MG63 (cell line): ENCODE measurements at regions not wholly inside any gene's neighbourhood (a gene's known extent, or its start where the extent isn't known, plus 50 kb on each side); places are given as distances from the start of the nearest gene placed in this dataset.

Experiments used
- DNase-seq: peaks from one replicate; pipeline ENCODE4 v3.0.0-alpha.2; 2020
- H3K27me3 ChIP-seq: fragments of 250-450 bp; sonication (Bioruptor Pico); 2 replicates; pipeline ENCODE4 v1.5.1; 2020; ENCODE audit warnings: mild to moderate bottlenecking, moderate library complexity
- H3K36me3 ChIP-seq: fragments of 250-450 bp; sonication (Bioruptor Pico); 2 replicates; pipeline ENCODE4 v1.5.1; 2020; ENCODE audit warnings: mild to moderate bottlenecking, moderate library complexity
- H3K4me3 ChIP-seq: fragments of 250-450 bp; sonication (Bioruptor Pico); 2 replicates; pipeline ENCODE4 v1.5.1; 2020; ENCODE audit warnings: mild to moderate bottlenecking, moderate library complexity
- H3K9me3 ChIP-seq: fragments of 250-450 bp; sonication (Bioruptor Pico); 2 replicates; pipeline ENCODE4 v1.5.1; 2020; ENCODE audit warnings: mild to moderate bottlenecking, moderate library complexity

DNA sequence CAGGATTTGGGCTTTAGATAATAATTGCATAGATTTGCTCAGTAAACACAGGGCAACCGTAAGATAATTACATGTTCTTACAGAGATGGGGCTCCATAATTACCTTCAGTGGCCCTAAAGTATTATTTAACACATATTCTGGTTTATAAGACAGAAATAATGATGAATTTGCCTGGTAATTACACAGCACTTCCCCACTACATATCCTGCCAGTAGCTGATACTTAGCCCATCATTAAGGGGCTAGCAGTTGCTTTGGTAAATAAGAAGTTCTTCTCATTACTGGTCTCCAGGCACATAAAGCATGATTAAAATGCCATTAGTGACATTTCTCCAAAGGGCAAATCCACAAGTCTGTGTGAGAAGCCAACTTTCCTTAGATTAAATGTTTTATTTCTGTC, 158.7 kb downstream of the NUAK1 start:
- H3K9me3 ChIP-seq = no peaks in the 10 kb centered on the region
- no peak for DNase-seq

DNA sequence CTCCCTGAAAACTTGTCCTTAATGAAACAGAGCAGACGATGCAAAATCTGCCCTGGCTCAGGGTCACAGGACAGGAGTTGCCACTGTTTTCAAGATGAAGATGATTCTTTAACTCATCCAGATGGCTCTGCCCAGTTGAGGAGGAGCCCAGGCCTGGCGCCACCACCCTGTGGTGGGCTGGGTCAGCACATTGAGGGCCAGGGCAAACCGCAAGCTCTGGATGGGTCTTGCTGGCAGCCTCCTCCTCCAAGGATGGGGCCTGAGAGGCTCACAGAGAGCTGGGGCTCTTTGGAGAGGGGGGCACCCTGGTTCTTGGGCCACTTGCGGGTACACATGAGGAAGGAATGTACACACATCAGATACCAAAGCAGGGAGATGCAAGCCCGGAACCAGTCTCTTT, 158.2 kb downstream of the NUAK1 start:
- no peaks in the 10 kb centered on the region for H3K36me3 ChIP-seq
- H3K4me3 ChIP-seq = no peak overlapping the region
- H3K9me3 ChIP-seq = no peaks in the 10 kb centered on the region
- DNase-seq = no peak
- H3K27me3 ChIP-seq = no peaks in the 10 kb centered on the region

More for the DNA sequence above, 158.7 kb downstream of the NUAK1 start:
- no peaks in the 10 kb centered on the region for H3K36me3 ChIP-seq
- no peaks in the 10 kb centered on the region for H3K27me3 ChIP-seq
- no peak overlapping the region for H3K4me3 ChIP-seq

DNA sequence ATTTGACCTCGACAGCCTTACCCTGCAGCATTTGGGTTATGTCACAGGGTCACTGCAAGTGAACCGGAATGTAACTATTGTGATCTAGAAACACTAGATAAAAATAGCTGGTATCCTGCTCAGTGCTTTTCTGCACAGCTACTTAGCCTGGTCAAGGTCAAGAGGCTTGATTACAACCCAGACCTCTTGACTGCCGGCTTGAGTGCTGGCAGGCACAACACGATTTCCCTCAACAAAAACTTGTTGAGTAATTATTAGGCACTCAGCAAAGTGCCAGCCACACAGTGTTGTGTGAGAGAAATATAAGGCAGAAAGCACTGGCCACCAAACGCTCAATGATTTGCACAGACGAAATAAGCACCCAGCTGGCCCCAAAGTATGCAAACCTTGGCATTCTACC, 156.7 kb downstream of the NUAK1 start:
- H3K9me3 ChIP-seq = no peaks in the 10 kb centered on the region
- no peak for DNase-seq
- H3K36me3 ChIP-seq = no peaks in the 10 kb centered on the region
- H3K4me3 ChIP-seq = no peak overlapping the region
- no peaks in the 10 kb centered on the region for H3K27me3 ChIP-seq

DNA sequence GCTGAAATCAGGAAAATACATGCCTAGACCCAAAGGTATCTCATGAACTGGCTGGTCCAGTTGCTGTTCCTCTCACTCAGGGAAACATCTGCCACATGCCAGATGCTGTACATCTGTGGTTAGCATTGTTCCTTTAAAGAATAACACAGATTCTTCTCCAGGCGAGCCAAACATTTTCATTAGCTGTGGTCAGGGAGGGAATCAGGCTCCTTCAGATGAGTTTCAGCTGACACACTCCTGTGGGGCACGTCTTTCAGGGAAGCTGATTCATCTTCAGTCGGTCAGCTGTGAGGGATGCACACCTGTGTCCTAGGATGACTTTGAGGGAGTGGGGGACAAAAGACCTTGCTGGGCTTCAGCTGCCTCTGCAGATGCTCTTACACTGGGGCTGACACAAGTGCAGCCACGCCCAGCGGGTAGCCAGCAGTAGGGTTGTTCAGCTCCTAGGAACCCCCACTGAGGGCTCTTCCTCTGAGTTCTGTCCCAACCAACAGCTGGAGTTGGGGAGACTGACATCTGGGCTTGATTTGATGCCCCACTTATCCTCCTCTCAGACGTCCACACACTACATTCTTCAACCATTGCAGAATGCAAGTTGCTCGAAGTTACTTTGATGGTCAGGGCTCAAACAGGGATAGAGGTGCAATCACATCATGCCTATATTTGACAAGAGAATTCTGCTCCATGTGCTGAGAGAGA, 155.0 kb downstream of the NUAK1 start:
- H3K36me3 ChIP-seq = no peaks in the 10 kb centered on the region
- DNase-seq = no peak
- H3K4me3 ChIP-seq = no peak overlapping the region
- H3K27me3 ChIP-seq = no peaks in the 10 kb centered on the region
- H3K9me3 ChIP-seq = no peaks in the 10 kb centered on the region

DNA sequence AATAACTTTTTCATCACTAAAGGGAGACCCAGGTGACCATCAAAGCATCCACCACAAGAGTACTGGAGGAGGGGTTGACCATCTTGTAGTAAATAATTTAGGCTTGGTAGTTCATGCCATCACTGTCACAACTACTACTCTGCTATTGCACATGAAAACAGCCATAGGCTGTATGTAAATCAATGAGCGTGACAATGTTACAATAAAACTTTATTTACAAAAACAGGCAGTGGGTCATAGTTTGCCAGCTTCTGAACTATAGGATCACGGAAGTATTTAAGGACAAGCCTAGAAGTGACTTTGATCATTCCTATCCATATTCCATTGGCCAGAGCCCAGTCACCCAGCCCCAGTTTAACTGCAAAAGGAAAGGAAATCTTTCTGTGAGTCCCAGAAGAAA, 153.4 kb downstream of the NUAK1 start:
- Histone ChIP-seq H3K27me3 (no peaks in the 10 kb centered on the region), H3K9me3 (no peaks in the 10 kb centered on the region), H3K4me3 (no peak overlapping the region), H3K36me3 (no peaks in the 10 kb centered on the region)
- DNase-seq = no peak

DNA sequence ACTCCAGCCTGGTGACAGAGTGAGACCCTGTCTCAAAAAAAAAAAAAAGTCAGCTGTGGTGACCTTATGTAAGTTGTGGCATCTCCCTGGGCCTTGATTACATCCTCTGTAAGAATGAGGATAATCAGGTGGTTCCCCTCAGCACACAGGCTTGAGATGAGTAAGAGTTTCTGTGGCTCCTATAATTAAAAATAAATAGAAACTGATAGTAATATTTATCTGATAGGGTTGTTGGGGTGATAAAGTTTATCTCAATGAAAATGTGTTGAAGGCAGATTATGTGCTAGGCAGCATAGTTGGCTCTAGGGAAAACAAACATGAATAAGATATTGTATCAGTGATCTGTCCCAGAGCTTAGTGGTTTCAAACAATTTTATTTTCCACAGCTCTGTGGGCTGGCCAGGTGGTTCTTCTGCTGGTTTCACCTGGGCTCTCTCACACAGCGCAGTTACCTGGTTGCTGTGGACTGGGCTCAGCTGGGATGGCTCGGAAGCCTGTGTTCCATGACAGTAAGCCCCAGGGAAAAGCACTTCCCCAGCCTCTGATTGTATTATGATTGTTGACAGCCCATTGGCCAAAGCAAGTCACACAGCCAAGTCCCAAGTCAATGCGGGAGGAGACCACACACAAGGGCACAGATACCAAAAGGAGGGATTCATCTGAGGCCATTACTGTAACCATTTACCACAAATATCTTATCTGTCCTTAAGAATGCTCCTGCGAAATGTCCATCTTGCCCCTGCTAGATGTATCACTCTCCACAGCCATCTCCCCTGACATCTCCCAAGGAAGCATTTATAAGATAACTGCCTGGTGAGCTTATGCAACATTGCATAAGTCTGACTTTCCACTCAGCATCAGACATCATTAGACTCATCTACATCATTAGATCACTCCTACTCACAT, 151.7 kb downstream of the NUAK1 start:
- H3K9me3 ChIP-seq = no peaks in the 10 kb centered on the region
- H3K27me3 ChIP-seq = no peaks in the 10 kb centered on the region
- no peaks in the 10 kb centered on the region for H3K36me3 ChIP-seq
- no peak for DNase-seq
- H3K4me3 ChIP-seq = no peak overlapping the region

DNA sequence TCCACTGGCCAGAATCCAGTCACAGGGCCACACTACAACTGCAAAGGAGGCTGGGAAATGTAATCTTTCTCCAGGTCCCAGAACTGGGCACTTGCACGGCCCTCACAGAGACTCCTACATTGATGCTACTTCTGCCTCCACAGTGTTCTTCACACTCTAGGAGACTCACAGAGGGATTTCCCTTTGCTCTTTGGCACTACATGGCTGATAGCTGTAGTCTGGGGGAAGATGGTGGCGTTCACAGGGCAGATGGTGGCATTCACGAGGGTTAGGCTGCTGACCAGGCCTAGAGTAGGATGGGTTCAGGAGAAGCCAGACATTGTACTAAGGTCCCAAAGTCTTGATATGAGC, 151.1 kb downstream of the NUAK1 start:
- no peaks in the 10 kb centered on the region for H3K9me3 ChIP-seq
- H3K27me3 ChIP-seq = no peaks in the 10 kb centered on the region
- no peaks in the 10 kb centered on the region for H3K36me3 ChIP-seq
- no peak for DNase-seq
- H3K4me3 ChIP-seq = no peak overlapping the region

DNA sequence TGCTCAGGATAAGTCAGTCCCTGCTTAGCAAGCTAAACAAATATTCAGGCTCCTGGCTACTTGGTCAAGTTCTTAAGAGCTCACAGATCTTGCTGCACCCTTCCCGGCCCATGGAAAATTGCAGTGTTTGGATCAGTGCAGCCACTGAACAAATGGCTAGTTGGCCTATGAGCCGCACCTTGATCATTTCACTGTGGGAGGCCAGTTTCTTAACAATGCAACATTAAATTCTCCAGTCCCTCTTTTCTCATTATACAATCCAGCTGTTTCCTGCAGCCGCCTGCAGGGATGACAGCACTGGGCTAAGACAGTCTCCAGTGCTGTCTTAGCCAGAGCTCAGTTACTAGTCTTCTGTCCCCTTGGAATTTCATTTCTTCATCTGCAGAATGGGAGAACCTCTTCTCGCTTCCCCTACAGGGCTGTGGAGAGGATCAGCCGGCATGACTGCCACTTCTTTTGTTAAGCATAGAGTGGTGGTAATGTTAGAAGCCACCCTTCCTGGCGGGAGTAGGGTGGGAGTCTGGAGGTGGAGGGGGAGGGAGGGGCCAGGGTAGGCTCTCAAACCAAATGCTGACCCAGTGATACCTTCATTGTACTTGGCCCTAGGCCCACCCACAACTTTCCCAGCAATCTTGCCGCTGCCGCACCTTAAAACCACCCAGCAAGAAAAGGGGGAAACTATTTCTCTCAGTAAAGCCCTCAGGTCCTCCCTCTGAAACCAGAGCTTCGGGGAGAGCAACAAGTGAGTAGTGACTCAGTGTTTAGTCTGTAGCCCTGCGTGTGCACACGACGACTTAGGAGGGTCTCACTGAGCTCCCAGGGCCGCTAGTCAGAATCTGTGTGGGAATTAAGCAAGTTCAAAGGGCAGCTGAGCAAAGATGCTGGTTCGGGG, 145.7 kb downstream of the NUAK1 start:
- Histone ChIP-seq H3K4me3 (no peak overlapping the region), H3K27me3 (no peaks in the 10 kb centered on the region), H3K9me3 (no peaks in the 10 kb centered on the region), H3K36me3 (no peaks in the 10 kb centered on the region)
- no peak for DNase-seq

DNA sequence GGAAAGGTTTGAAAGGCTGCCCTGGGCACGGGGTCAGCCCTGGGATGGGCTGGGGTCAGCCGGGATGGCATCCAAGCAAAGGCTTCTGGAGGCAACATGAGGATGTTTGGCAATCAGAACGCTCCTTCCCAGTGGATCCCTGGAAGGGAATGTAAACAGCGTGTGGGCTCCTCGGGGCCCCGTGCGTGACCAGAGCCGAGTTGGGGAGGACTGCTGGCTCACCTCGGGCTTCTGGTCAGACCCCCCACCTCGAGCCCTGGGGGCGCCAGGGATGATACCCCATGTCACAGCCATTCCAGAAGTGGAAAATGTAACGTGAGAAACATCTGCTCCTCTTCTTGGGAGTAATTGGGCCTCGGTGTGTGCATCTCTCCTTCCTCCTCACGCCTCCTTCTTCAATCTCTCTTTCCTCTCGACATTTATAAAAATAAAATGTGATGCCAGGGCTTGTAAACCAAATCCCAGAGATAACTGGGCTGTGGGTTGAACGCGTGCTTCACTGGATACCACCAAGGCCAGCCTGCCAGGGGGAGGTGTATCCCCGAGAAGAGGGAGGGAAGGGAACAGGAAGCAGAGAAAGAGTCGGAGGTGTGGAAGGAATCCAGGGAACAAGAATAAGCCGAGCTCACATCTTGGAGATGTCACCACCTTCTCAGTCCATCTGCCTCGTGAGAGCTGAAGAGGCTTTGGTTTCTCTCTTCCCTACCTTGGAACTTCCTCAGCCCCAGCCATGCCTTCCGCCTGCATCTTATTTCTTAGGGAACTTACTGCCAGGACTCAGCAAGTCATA, 144.8 kb downstream of the NUAK1 start:
- DNase-seq = no peak
- H3K27me3 ChIP-seq = no peaks in the 10 kb centered on the region
- H3K4me3 ChIP-seq = no peak overlapping the region
- no peaks in the 10 kb centered on the region for H3K9me3 ChIP-seq
- H3K36me3 ChIP-seq = no peaks in the 10 kb centered on the region

DNA sequence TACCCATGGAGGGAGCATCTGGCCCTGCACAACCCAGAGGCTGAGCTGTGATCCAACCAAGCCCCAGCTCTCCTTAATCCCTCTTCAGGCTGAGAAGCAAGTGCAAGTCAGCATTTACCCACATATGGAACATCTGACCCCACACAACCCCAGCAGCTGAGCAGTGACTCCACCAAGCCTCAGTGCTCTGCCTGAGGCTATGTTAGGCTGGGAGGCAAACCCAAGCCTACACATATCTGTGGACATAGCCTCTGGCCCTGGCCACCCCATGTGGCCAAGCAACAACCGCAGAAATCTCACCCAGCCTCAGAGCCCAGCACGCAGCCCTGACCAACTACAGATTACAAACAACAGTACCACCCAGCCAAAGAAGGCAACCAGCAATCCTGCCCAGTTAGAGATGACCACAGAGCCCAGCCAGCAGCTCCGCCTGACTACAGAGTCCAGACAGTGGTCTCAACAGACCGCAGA, 142.8 kb downstream of the NUAK1 start:
- no peak for DNase-seq
- no peaks in the 10 kb centered on the region for H3K9me3 ChIP-seq
- no peak overlapping the region for H3K4me3 ChIP-seq
- no peaks in the 10 kb centered on the region for H3K36me3 ChIP-seq
- H3K27me3 ChIP-seq = no peaks in the 10 kb centered on the region

DNA sequence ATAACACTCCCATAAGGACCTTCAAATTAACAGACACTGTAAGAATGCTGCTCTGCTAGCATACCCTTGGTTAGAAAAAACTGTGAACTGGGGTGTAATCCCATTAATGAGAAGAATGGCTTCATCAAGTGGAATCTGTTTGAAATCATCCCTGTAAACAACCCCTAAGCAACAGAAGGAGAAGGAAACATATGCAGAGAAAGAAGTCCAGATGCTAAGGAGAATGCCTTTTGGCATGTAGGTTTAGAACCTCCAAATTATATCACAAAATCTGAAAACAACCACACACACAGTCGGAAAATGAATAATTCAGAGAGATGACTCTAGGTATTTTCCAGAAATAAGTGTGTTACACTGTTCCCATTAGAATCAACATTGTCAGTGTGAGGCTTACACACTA, 140.2 kb downstream of the NUAK1 start:
- H3K4me3 ChIP-seq = no peak overlapping the region
- DNase-seq = no peak
- no peaks in the 10 kb centered on the region for H3K9me3 ChIP-seq
- no peaks in the 10 kb centered on the region for H3K36me3 ChIP-seq
- H3K27me3 ChIP-seq = no peaks in the 10 kb centered on the region

DNA sequence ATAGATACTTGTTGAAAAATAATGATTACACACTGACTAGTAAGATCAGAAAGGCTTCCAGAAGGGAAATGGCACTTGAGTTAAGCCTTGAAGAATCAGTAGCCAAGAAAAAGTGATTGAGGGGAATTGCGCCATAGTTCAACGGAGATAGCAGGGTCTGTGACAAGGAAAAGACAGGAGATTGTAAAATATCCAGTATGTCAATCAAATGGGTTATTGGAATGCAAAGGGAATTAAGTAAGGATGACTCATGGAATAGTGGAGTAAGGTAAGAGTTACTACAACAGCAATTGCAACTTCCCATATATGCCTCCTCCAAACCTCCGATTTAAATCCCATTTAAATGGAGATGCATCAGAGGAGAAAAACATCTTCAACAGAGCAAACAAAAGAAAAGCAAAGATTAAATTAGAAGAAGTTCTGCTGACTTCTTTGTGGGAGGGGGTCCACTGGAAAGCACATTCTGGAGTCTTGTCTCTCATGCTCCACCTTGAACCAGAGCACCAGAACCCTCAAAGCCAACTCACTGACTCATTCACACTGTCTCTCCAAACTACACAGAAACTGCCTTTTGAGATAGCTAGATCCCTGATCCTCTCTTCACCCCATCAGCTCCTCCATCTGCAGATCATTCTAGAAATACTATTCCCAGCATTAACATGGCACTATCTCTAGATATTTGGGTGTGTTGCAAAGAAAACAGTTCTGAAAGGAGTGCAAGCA, 138.2 kb downstream of the NUAK1 start:
- H3K4me3 ChIP-seq = no peak overlapping the region
- DNase-seq = no peak
- H3K27me3 ChIP-seq = no peaks in the 10 kb centered on the region
- H3K9me3 ChIP-seq = no peaks in the 10 kb centered on the region
- H3K36me3 ChIP-seq = no peaks in the 10 kb centered on the region

DNA sequence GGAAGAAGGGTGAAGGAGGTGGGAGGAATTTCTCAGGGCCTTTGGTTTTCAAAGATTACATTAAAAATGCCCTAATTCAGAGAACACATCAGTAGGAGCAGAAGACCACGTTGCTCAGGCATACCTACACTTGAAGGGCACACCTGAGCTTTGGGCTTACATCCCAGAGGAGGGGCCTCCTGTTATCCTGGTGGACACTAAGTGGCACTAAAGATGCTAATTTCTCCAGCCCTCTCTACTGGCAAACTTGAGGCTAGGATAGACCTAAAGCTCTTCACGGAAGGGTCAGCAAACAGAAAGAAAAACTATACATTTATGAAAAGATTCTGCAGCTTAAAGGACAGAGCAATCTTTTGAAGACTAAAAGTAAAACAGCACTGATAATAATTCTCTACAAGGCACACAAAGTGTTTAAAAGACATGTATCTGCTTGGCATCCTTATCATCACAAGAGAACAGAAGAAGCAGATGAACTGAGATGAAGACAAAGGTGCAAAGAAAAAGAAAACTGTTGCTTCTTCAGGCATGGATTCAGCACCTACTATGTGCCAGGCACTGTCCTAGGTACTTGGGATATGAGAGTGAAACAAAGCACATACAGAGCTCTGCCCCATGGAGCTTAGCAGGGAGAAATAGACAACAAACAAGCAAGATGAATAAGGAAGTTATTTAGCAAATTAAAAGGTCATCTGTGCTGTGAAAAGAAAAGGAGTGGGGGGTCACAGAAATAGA, 137.5 kb downstream of the NUAK1 start:
- DNase-seq = no peak
- no peaks in the 10 kb centered on the region for H3K36me3 ChIP-seq

DNA sequence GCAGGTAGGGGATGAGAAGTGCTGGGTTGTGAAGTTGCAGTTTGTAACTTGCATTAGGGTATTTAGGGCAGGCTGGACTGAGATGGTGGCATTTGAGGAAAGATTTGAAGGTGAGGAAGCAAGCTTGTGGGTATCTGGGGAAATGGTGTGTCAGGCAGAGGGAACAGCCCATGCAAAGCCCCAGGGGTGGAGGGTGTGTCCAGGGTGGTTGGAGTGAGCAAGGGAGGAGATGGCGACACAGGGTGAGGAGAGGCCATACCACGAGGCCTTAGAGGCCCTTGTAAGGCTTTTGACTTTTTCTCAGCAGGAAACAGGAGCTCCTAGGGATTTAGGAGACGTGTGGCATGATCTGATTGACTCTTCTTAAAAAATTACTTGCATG, 136.9 kb downstream of the NUAK1 start:
- no peaks in the 10 kb centered on the region for H3K27me3 ChIP-seq
- H3K9me3 ChIP-seq = no peaks in the 10 kb centered on the region
- DNase-seq = no peak
- H3K4me3 ChIP-seq = no peak overlapping the region
- H3K36me3 ChIP-seq = no peaks in the 10 kb centered on the region

More for the DNA sequence above, 137.5 kb downstream of the NUAK1 start:
- Histone ChIP-seq H3K27me3 (no peaks in the 10 kb centered on the region), H3K4me3 (no peak overlapping the region), H3K9me3 (no peaks in the 10 kb centered on the region)

DNA sequence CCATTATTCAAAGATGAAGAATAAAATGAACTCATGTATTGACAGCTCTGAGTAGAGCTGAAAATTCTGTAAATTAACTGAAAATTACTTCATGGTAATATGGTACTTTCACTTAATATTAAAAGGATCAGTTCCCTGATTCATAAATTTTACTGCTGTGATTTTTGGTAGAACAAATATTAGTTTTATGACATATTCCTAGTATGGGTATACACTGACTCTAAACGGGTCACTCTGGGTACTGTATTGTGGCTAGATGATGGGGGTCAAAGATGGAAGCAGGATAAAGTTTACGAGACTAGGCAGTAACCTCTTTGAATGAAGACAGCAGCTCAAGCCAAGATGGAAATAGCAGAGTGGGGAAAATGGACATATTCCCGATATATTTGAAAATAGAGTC, 135.5 kb downstream of the NUAK1 start:
- no peaks in the 10 kb centered on the region for H3K36me3 ChIP-seq

More for the DNA sequence above, 135.5 kb downstream of the NUAK1 start:
- no peaks in the 10 kb centered on the region for H3K9me3 ChIP-seq
- H3K4me3 ChIP-seq = no peak overlapping the region
- no peak for DNase-seq
- no peaks in the 10 kb centered on the region for H3K27me3 ChIP-seq
